ENCODE measurements at regions not wholly inside any gene's neighbourhood (a gene's known extent, or its start where the extent isn't known, plus 50 kb on each side); places are given as distances from the start of the nearest gene placed in this dataset.

- DNase-seq = no peak
Observed at GRCh38 chrX:39360101-39360500, 558.8 kb downstream of the MID1IP1 start.

GRCh38 chrX:39361736-39362135 is 560.5 kb downstream of the MID1IP1 start:
- DNase-seq = no peak

GRCh38 chrX:39367416-39367815 is 566.2 kb downstream of the MID1IP1 start:
- no peak for DNase-seq

GRCh38 chrX:39372115-39372514 is 570.9 kb downstream of the MID1IP1 start:
- DNase-seq = no peak

GRCh38 chrX:39377157-39377556 is 575.9 kb downstream of the MID1IP1 start:
- DNase-seq = no peak

GRCh38 chrX:39377773-39378172 is 576.5 kb downstream of the MID1IP1 start:
- DNase-seq = no peak

GRCh38 chrX:39381422-39381821 is 580.2 kb downstream of the MID1IP1 start:
- DNase-seq = no peak

GRCh38 chrX:39384996-39385395 is 583.7 kb downstream of the MID1IP1 start:
- DNase-seq = no peak

GRCh38 chrX:39388730-39389129 is 587.5 kb downstream of the MID1IP1 start:
- no peak for DNase-seq

GRCh38 chrX:39396358-39396995 is 595.2 kb downstream of the MID1IP1 start:
- DNase-seq = peak; percentile 35 to 46

- peak; percentile 43 to 62 for DNase-seq
Observed at GRCh38 chrX:39397561-39398199, 596.4 kb downstream of the MID1IP1 start.

- DNase-seq = no peak
Observed at GRCh38 chrX:39398215-39398962, 597.1 kb downstream of the MID1IP1 start.

- DNase-seq = no peak
Observed at GRCh38 chrX:39398963-39399261, 597.7 kb downstream of the MID1IP1 start.

GRCh38 chrX:39399387-39399786 is 598.1 kb downstream of the MID1IP1 start:
- no peak for DNase-seq

GRCh38 chrX:39401483-39402110 is 600.3 kb downstream of the MID1IP1 start:
- DNase-seq = no peak

GRCh38 chrX:39402158-39402557 is 600.9 kb downstream of the MID1IP1 start:
- no peak for DNase-seq

GRCh38 chrX:39406799-39407198 is 605.5 kb downstream of the MID1IP1 start:
- no peak for DNase-seq

GRCh38 chrX:39409246-39409917 is 608.1 kb downstream of the MID1IP1 start:
- no peak for DNase-seq

GRCh38 chrX:39414290-39414854 is 613.1 kb downstream of the MID1IP1 start:
- DNase-seq = no peak

- no peak for DNase-seq
Observed at GRCh38 chrX:39416547-39417260, 615.4 kb downstream of the MID1IP1 start.

GRCh38 chrX:39418254-39418704 is 617.0 kb downstream of the MID1IP1 start:
- DNase-seq = no peak

Data from SHP77 (cell line).